ENCODE measurements at regions not wholly inside any gene's neighbourhood (a gene's known extent, or its start where the extent isn't known, plus 50 kb on each side); places are given as distances from the start of the nearest gene placed in this dataset.

DNA sequence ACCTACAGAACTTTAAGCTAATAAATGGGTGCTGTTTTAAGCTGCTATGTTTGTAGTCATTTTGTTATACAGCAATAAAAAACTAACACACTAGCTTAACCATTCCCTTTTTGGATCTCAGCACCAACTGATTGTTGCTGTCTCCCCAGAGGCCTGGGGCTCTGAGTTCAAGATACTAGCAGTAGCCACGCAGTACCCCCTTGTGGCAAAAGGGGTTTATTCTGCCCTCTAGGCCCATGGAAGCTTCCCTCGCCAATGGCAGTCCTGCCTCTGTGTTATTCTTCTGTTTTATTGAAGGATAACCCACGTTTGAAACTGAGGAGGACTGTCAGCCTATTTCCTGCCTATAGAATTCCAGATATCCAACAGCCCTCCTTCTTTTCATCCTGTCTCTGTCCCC is 455.3 kb upstream of the ATP2B1 start:
- H3K27ac Mint-ChIP-seq, result no peak overlapping the region
- H3K4me3 ChIP-seq (ENCODE audit: low read length), result no peak overlapping the region
- no peaks in the 10 kb centered on the region for H3K36me3 Mint-ChIP-seq
- peaks cover 0 to 3% of the 10 kb centered on the region in 2 donors for H3K27me3 Mint-ChIP-seq
- no peaks in the 10 kb centered on the region for H3K9me3 Mint-ChIP-seq
- H3K27me3 ChIP-seq (ENCODE audit: insufficient read depth, low read length, poor library complexity, severe bottlenecking), result no peaks in the 10 kb centered on the region
- DNase-seq, result no peak
- H3K4me1 Mint-ChIP-seq, result no peaks in the 10 kb centered on the region
- POLR2A ChIA-PET, result no interaction called here
- H3K27ac ChIP-seq (ENCODE audit: low read depth, low read length), result no peak overlapping the region
- no peaks in the 10 kb centered on the region for H3K4me1 ChIP-seq (ENCODE audit: insufficient read depth, low read length)
- CTCF ChIA-PET, result interaction anchor here (2.6 kb wide), 1 partner anchor 620 kb away, joined by 11 read pairs; no protein-coding TSS in a partner anchor
- H3K4me3 Mint-ChIP-seq, result no peak overlapping the region
- no peaks in the 10 kb centered on the region for H3K36me3 ChIP-seq (ENCODE audit: insufficient read depth, low read length)
- no peaks in the 10 kb centered on the region for H3K9me3 ChIP-seq (ENCODE audit: low read length)

- ChIA-PET POLR2A (no interaction called here), CTCF (no interaction called here)
- H3K27me3 Mint-ChIP-seq, result peaks cover 3 to 5% of the 10 kb centered on the region in 2 donors
- no peak overlapping the region for H3K4me3 ChIP-seq (ENCODE audit: low read length)
- H3K27me3 ChIP-seq (ENCODE audit: insufficient read depth, low read length, poor library complexity, severe bottlenecking), result no peaks in the 10 kb centered on the region
- no peak overlapping the region for H3K27ac ChIP-seq (ENCODE audit: low read depth, low read length)
- peaks cover 2 to 5% (median 5%) of the 10 kb centered on the region in 3 donors for H3K4me1 Mint-ChIP-seq
- no peaks in the 10 kb centered on the region for H3K36me3 ChIP-seq (ENCODE audit: insufficient read depth, low read length)
- no peaks in the 10 kb centered on the region for H3K9me3 ChIP-seq (ENCODE audit: low read length)
- no peak for DNase-seq
- H3K4me1 ChIP-seq (ENCODE audit: insufficient read depth, low read length), result no peaks in the 10 kb centered on the region
- H3K4me3 Mint-ChIP-seq, result no peak overlapping the region
- H3K27ac Mint-ChIP-seq, result no peak overlapping the region
- peaks cover 0 to 3% (median 2%) of the 10 kb centered on the region in 3 donors for H3K36me3 Mint-ChIP-seq
- no peaks in the 10 kb centered on the region for H3K9me3 Mint-ChIP-seq
These were observed 445.2 kb upstream of the ATP2B1 start for GRCh38 chr12:90153827-90154226.

DNA sequence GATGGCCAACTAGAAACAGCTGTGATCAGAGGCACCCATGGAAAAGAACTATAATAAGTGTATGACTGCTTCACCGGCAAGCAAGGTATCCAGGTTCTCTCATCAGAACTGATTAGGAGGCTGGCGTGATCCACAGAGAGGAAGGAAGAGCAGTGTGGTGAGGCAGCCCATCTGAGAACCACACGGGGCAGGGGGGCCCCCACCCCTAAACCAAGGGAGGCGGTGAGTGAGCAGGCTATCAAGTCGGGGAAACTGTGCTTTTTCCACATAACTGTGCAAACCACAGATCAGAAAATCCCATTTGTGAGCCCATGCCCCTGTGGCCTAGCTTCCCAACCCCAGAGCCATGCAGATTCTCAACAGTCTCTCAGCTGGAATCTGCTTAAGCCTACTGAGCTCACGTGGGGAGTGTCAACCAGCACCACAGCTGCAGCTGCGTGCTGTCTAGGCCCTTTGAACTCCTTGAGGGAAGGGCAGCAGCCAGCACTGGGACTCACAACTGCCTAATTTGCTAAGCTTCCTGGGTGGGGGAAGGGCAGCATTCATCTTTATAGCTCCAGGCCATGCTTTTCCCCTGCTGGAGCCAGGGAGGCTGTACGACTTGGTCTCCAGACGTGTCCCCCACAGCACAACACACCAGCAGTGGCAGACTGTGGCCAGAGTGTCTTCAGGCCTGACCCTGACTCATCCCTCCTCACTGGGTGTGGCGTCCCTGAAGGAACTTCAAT is 444.4 kb upstream of the ATP2B1 start:
- H3K9me3 ChIP-seq (ENCODE audit: low read length), result no peaks in the 10 kb centered on the region
- no peaks in the 10 kb centered on the region for H3K36me3 ChIP-seq (ENCODE audit: insufficient read depth, low read length)
- Mint-ChIP-seq H3K4me3 (peak overlapping the region in 1 of 7 donors; percentile 49), H3K27ac (no peak overlapping the region), H3K36me3 (peaks cover 0 to 3% (median 2%) of the 10 kb centered on the region in 3 donors), H3K4me1 (peaks cover 2 to 5% (median 5%) of the 10 kb centered on the region in 3 donors), H3K9me3 (no peaks in the 10 kb centered on the region), H3K27me3 (peaks cover 0 to 7% of the 10 kb centered on the region in 2 donors)
- CTCF ChIA-PET, result no interaction called here
- DNase-seq, result no peak
- no peak overlapping the region for H3K4me3 ChIP-seq (ENCODE audit: low read length)
- no peaks in the 10 kb centered on the region for H3K4me1 ChIP-seq (ENCODE audit: insufficient read depth, low read length)
- no peaks in the 10 kb centered on the region for H3K27me3 ChIP-seq (ENCODE audit: insufficient read depth, low read length, poor library complexity, severe bottlenecking)
- H3K27ac ChIP-seq (ENCODE audit: low read depth, low read length), result no peak overlapping the region
- POLR2A ChIA-PET, result no interaction called here

DNA sequence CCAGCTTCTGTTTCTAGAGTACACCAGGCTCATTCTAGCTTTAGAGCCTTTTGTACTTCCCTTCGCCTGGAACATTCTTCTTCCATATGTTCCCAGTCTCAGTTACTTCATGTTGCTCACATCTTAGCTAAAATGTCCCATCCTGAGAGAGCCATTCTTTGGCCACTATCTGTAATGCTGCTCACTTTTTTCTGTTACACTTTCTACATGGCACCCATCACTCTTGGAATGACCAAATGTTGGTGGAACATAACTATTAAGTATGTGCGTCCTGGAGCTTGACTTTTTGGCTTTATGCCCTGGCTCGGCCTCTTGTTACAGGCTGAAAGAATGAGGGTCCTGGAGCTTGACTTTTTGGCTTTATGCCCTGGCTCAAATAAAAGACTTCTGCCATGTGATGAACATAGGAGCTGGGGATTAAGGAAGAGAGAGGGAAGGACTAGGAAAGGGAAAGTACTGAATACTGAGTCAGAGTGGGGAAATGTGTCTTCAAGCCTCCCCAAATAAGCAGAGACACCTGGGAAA is 442.9 kb upstream of the ATP2B1 start:
- H3K27me3 Mint-ChIP-seq, result peaks cover 1 to 22% of the 10 kb centered on the region in 2 donors
- DNase-seq, result no peak
- H3K4me3 Mint-ChIP-seq, result no peak overlapping the region
- Histone ChIP-seq H3K4me3 (ENCODE audit: low read length) (no peak overlapping the region), H3K27ac (ENCODE audit: low read depth, low read length) (no peak overlapping the region), H3K4me1 (ENCODE audit: insufficient read depth, low read length) (no peaks in the 10 kb centered on the region), H3K9me3 (ENCODE audit: low read length) (no peaks in the 10 kb centered on the region), H3K27me3 (ENCODE audit: insufficient read depth, low read length, poor library complexity, severe bottlenecking) (no peaks in the 10 kb centered on the region), H3K36me3 (ENCODE audit: insufficient read depth, low read length) (no peaks in the 10 kb centered on the region)
- H3K4me1 Mint-ChIP-seq, result peaks cover 2 to 5% (median 5%) of the 10 kb centered on the region in 3 donors
- CTCF ChIA-PET, result interaction anchor here (0.9 kb wide), 1 partner anchor 9 kb away, joined by 3 read pairs; no protein-coding TSS in a partner anchor
- peaks cover 0 to 3% (median 0%) of the 10 kb centered on the region in 5 donors for H3K9me3 Mint-ChIP-seq
- H3K27ac Mint-ChIP-seq, result no peak overlapping the region
- POLR2A ChIA-PET, result no interaction called here
- peaks cover 0 to 3% (median 2%) of the 10 kb centered on the region in 3 donors for H3K36me3 Mint-ChIP-seq

- H3K4me1 Mint-ChIP-seq, result peaks cover 2 to 5% (median 5%) of the 10 kb centered on the region in 3 donors
- peaks cover 0 to 3% (median 2%) of the 10 kb centered on the region in 3 donors for H3K36me3 Mint-ChIP-seq
- Histone ChIP-seq H3K9me3 (ENCODE audit: low read length) (no peaks in the 10 kb centered on the region), H3K27me3 (ENCODE audit: insufficient read depth, low read length, poor library complexity, severe bottlenecking) (peaks cover 2% of the 10 kb centered on the region), H3K27ac (ENCODE audit: low read depth, low read length) (no peak overlapping the region), H3K36me3 (ENCODE audit: insufficient read depth, low read length) (no peaks in the 10 kb centered on the region), H3K4me3 (ENCODE audit: low read length) (no peak overlapping the region), H3K4me1 (ENCODE audit: insufficient read depth, low read length) (no peaks in the 10 kb centered on the region)
- H3K27ac Mint-ChIP-seq, result no peak overlapping the region
- ChIA-PET POLR2A (no interaction called here), CTCF (no interaction called here)
- no peak overlapping the region for H3K4me3 Mint-ChIP-seq
- no peak for DNase-seq
- H3K27me3 Mint-ChIP-seq, result peaks cover 1 to 37% of the 10 kb centered on the region in 2 donors
- H3K9me3 Mint-ChIP-seq, result peaks cover 0 to 3% (median 0%) of the 10 kb centered on the region in 5 donors
These were observed 440.8 kb upstream of the ATP2B1 start for GRCh38 chr12:90149453-90149852.

GRCh38 chr12:90129366-90130030 is 420.9 kb upstream of the ATP2B1 start:
- H3K9me3 Mint-ChIP-seq, result peaks cover 0 to 2% (median 0%) of the 10 kb centered on the region in 5 donors

GRCh38 chr12:90128526-90128925 is 419.9 kb upstream of the ATP2B1 start:
- no peak for DNase-seq
- no peaks in the 10 kb centered on the region for H3K36me3 ChIP-seq (ENCODE audit: insufficient read depth, low read length)
- H3K27ac ChIP-seq (ENCODE audit: low read depth, low read length), result no peak overlapping the region
- ChIA-PET POLR2A (no interaction called here), CTCF (no interaction called here)
- H3K27ac Mint-ChIP-seq, result no peak overlapping the region
- H3K4me3 Mint-ChIP-seq, result no peak overlapping the region
- H3K9me3 ChIP-seq (ENCODE audit: low read length), result no peaks in the 10 kb centered on the region
- no peaks in the 10 kb centered on the region for H3K4me1 ChIP-seq (ENCODE audit: insufficient read depth, low read length)
- H3K36me3 Mint-ChIP-seq, result peaks cover 0 to 4% (median 3%) of the 10 kb centered on the region in 3 donors
- no peaks in the 10 kb centered on the region for H3K27me3 ChIP-seq (ENCODE audit: insufficient read depth, low read length, poor library complexity, severe bottlenecking)
- H3K4me1 Mint-ChIP-seq, result no peaks in the 10 kb centered on the region
- no peak overlapping the region for H3K4me3 ChIP-seq (ENCODE audit: low read length)
- peaks cover 0 to 2% (median 0%) of the 10 kb centered on the region in 5 donors for H3K9me3 Mint-ChIP-seq
- peaks cover 5 to 17% of the 10 kb centered on the region in 2 donors for H3K27me3 Mint-ChIP-seq

More at GRCh38 chr12:90129366-90130030, 420.9 kb upstream of the ATP2B1 start:
- H3K27ac Mint-ChIP-seq, result no peak overlapping the region
- Histone ChIP-seq H3K36me3 (ENCODE audit: insufficient read depth, low read length) (no peaks in the 10 kb centered on the region), H3K9me3 (ENCODE audit: low read length) (no peaks in the 10 kb centered on the region), H3K4me1 (ENCODE audit: insufficient read depth, low read length) (no peaks in the 10 kb centered on the region), H3K27me3 (ENCODE audit: insufficient read depth, low read length, poor library complexity, severe bottlenecking) (no peaks in the 10 kb centered on the region), H3K4me3 (ENCODE audit: low read length) (no peak overlapping the region), H3K27ac (ENCODE audit: low read depth, low read length) (no peak overlapping the region)
- CTCF ChIA-PET, result no interaction called here
- no peak overlapping the region for H3K4me3 Mint-ChIP-seq
- H3K27me3 Mint-ChIP-seq, result peaks cover 5 to 9% of the 10 kb centered on the region in 2 donors
- POLR2A ChIA-PET, result no interaction called here
- no peaks in the 10 kb centered on the region for H3K4me1 Mint-ChIP-seq
- H3K36me3 Mint-ChIP-seq, result peaks cover 0 to 3% (median 0%) of the 10 kb centered on the region in 3 donors
- DNase-seq, result no peak

DNA sequence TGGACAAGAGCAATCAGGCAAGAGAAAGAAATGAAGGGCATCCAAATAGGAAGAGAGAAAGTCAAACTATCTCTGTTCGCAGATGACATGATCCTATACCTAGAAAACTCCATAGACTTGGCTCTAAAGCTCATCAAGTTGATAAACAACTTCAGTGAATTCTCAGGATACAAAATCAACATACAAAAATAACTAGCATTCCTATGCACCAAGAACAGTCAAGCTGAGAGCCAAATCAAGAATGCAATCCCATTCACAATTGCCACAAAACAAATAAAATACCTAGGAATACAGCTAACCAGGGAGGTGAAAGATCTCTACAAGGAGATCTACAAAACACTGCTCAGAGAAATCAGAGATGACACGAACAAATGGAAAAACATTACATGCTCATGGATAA is 417.5 kb upstream of the ATP2B1 start:
- CTCF ChIA-PET, result no interaction called here
- no peak overlapping the region for H3K27ac Mint-ChIP-seq

More for the DNA sequence above, 417.5 kb upstream of the ATP2B1 start:
- H3K4me3 ChIP-seq (ENCODE audit: low read length), result no peak overlapping the region
- peaks cover 12 to 17% of the 10 kb centered on the region in 2 donors for H3K27me3 Mint-ChIP-seq
- peaks cover 8% of the 10 kb centered on the region for H3K9me3 ChIP-seq (ENCODE audit: low read length)
- DNase-seq, result no peak
- no peak overlapping the region for H3K4me3 Mint-ChIP-seq
- H3K27me3 ChIP-seq (ENCODE audit: insufficient read depth, low read length, poor library complexity, severe bottlenecking), result no peaks in the 10 kb centered on the region
- POLR2A ChIA-PET, result no interaction called here
- no peaks in the 10 kb centered on the region for H3K4me1 Mint-ChIP-seq
- H3K27ac ChIP-seq (ENCODE audit: low read depth, low read length), result no peak overlapping the region
- peaks cover 3 to 10% (median 6%) of the 10 kb centered on the region in 5 donors for H3K9me3 Mint-ChIP-seq
- H3K36me3 Mint-ChIP-seq, result peaks cover 0 to 7% (median 4%) of the 10 kb centered on the region in 3 donors
- H3K4me1 ChIP-seq (ENCODE audit: insufficient read depth, low read length), result no peaks in the 10 kb centered on the region
- H3K36me3 ChIP-seq (ENCODE audit: insufficient read depth, low read length), result no peaks in the 10 kb centered on the region

All from CD8-positive, alpha-beta memory T cell (primary cell).